Fibroblast of skin of abdomen (primary cell): ENCODE measurements at regions not wholly inside any gene's neighbourhood (a gene's known extent, or its start where the extent isn't known, plus 50 kb on each side); places are given as distances from the start of the nearest gene placed in this dataset.

Source experiments
- DNase-seq: peaks from one replicate; pipeline ENCODE4 v3.0.0-alpha.2; 2013

DNA sequence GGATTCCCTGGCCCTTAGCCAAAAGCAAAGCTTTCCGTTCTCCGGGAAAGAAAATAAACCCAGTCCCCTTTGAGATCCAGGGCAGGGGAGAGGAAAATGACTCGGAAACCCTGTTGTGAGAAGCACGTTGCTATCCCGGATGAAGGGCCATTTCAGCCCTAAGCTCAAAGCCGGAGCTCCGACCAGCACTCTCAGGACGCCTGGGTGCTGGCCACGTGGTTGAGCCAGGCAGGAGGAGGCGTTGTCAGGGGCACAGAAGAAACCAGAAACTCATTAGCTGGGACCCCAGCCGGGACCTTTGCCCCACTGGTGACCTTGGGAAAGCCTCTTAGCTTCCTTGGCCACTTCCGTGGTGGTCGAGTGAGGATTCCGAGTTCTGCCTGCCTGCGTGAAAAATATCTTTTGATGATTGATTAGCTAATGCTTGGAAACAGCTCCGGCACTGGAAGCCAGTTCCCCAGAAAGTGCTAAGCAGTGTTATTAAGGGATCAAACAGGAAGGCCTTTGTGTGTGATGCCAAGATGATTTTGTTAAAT lies 57.6 kb upstream of the FZD10 start:
- no peak for DNase-seq

DNA sequence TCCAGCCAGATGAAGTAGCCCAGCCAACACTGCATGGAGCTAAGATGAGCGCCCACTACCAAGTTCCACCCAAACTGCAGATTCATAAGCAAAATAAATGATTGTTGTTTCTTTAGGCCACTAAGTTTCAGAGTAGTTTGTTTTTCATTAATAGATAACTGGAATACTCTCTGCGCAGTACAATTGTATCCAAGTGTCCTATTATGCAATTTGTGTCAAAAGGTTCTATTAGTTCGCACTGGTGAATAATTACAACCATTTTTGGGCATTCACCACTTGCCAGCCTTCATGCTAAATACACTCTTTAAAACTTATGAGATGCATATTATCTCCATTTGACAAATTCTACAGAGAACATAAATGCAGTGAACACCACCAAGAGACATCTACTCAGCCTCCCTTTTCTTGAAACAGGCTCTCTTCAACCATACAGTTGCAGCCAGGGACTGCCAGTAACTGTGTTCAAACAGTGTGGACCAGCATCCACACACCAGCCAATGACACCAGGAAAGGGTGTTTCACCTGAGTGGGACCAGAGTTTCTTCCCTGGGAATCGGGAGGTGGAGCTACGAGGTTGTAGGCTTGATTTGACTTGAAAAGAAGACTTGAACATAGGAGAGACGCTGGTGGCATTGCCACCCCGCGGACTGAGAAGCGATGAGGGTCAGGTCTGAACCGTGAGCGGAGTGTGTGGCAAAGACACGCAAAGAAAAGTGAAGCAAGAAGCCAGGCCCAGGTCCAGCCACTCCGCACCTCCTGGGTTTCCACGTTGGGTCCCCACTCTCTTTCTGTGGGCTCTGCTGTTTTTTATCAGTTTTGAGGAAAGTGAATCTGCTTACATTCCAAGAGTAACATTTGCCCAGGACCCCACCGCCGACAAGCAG lies 53.0 kb upstream of the FZD10 start:
- DNase-seq: no peak

DNA sequence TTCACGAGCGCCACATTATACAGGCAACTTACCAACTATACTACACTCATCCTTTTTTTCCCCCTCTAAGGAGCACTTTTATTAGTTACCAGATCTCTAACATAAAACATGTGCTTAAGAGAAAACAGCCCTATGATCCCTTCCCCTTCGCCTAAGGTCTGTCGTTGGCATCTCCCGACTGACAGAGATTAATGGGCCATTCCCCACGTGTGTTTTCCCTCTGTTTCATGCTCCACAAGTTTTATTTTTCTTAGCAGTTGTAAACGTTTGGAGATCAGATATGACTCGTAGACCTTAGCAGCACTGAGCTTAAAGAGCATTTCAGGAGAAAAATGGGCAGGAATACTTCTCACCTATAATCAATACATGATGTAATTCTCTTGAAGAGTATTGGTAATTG lies 51.4 kb upstream of the FZD10 start:
- no peak for DNase-seq

DNA sequence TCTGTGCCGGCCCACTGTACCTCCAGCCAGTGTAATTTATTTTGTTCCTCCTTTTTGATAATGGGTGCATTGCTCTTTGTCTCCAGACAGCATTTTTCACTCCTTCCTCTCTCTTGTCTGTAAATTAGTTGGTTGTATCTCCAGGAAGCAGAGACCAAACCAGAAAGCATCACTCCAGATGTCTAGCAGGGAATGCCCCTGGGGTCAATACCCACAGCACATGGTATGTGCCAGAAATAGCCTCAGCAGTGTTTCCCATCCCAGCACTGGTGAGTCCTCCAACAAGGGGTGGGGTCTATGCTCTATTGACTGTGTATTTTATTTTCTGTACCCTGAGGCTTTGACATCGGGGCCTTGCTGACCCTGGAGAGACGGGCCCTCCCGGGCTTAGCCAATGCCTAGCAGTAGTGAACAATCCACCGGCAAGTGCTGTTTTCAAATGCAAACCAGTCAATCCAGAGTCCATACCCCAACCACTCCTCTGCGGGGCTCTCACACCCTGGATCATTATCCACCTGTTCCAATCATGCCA lies 50.2 kb upstream of the FZD10 start:
- DNase-seq: no peak
